Hepatic stellate cell (primary cell): ENCODE measurements at regions not wholly inside any gene's neighbourhood (a gene's known extent, or its start where the extent isn't known, plus 50 kb on each side); places are given as distances from the start of the nearest gene placed in this dataset.

Experiments used
- DNase-seq: peaks from one replicate; pipeline ENCODE4 v3.0.0; 2011; ENCODE audit warnings: low spot score

DNA sequence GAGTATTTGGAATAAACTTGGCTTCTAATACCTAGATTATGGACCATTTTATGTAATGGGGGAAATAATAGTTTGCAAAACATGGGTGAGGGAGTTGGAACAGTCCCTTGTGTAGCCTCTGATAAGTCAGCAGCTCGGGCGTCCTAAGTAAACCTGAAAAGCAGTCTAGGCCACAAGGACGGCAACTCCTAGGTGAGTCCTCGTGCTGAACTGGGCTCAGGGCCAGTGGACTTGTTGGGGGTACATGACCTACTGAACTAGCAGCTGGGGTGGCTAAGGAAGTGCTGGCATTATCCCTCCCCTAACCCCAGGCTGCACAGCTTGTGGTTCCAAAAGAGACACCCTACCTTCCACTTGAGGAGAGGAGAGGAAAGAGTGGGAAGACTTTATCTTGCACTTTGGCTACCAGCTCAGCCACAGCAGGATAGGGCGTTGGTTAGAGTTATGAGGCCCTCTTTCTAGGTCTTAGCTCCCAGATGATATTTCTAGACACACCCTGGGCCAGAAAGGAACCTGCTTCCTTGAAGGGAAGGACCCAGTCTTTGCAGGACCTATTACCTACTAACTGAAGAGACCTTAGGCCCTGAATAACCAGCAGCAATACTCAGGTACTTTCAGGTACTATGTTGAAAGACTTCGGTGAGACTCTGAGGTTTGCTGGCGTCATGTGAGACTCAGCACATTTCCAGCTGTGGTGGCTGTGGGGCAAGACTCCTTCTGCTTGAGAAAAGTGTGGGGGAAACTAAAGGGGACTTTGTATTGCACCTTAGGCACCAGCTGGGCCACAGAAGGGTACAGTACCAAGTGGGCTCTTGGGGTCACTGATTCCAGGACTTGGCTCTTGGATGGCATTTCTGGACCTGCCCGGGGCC is 71.0 kb downstream of the AQP4 start:
- DNase-seq: no peak

DNA sequence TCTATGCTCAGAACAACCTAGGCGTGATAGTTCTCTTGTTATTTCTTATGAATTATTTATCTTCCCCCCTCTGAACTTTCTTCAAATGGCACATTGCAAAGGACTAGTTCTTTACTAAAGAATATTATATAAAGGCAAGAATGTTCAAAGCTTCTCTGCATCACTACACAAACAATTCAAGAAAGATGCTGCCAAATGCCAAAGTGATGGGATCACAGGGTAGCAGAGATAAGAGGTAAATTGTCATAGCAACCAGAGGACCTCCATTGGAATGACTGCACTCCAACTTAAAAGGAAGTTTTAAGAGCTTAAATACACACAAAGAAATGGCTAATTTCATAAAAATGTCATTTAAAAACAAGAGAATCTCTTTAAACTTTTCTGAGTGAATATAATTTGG is 72.8 kb downstream of the AQP4 start:
- peak; percentile 30 for DNase-seq

DNA sequence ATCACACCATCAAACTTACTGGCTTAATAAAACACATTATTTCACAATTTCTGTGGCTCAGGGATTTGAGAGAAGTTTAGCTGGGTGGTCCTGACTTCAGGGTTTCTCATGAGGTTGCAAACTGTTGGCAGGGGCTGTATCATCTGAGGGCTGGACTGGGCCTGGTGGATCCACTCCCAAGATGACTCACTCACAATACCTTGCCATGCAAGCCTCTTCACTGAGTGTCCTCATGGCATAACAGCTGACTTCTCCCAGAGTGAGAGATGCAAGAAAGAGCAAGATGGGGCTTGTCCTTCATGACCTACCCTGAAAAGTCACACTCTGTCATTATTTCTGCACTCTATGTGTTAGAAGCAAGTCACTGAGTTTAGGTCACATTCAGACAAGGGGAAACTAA is 73.8 kb downstream of the AQP4 start:
- DNase-seq: no peak

DNA sequence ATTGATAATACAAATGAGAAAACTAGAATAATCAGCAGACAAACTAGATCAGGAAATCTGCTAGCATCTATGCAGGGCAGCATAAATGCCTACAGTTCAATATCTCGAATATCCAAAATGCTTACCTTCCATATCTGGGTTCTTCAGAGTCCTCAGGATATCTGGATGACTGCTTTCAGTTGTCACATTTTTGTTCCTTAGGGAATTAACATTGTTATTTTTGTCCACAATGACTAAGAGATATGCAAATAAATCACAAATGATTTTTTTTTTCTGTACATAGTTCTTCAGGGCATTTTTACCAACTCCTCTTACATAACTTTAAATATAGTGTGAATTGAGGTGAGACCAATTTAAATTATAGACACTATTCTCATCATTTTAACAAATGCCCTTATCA is 80.9 kb downstream of the AQP4 start:
- DNase-seq: no peak

DNA sequence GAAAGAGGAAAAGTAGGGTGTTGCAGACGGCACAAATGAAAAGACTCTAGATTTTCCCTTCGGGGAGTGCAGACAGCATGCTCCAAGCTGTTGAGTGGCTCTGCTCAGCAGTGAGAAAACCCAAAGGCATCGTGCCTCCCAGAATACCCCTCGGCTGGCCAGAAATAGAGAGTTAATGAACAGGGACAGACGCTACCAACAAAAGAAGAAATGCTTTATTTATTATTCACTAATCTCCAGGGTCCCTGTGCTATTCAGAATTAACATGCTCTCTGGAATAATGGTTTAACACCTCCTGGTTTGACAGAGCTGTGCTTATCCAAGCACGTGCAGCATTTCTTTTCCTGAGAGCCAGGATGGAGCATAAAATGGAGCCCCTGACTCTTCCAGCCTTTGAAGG is 82.3 kb downstream of the AQP4 start:
- DNase-seq: no peak

DNA sequence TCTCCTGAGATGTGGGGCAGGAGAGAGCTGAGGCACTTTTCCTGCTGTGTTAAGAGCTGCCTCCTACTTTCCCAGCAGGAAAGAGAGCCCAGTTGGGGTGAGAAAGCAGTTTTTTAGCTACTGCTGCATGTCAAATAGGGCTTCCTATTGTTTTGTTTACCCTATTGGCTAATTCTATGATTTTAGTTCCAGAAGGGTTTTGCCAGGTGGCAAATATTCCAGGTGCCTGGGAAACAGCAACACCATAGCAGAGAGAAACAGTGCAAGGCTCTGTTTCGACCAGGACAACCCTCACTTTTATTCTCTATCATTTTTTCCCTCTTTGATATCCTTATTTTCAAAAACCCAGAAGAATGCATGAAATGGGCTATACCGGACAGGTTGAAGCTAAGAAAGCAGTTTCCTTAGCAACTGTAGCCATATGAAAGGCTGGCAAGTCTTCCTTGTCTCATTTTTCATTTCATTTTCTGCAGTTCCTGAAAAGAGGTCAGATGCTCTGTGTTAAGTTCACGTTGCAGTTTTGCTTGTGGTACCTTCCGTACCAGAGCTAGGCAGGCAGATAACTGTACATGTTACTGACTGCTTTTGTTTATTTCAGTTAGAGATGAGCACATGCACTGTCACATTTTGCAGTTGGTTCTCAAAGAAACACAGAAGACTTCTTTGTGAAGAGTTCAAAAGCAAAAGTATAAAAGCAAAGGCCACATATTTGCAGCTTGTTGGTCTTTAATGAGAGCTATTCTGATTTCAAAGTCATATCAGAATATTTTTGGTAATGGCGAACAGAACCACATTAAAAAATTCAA is 84.8 kb downstream of the AQP4 start:
- no peak for DNase-seq

DNA sequence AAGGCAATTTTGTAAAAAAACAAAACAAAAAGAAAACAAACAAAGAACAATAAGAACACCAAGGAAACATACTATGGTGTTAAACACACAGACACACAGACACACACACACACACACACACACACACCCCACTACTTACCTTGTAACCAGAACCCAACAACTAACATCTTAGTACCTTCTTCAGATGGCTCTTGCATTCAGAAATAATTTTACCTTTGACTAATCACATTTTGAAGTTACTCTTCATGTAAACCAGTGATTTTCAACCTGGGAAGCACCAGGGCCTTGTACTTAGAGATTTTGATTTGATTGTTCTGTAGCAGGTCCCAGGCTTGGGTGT is 87.5 kb downstream of the AQP4 start:
- no peak for DNase-seq

DNA sequence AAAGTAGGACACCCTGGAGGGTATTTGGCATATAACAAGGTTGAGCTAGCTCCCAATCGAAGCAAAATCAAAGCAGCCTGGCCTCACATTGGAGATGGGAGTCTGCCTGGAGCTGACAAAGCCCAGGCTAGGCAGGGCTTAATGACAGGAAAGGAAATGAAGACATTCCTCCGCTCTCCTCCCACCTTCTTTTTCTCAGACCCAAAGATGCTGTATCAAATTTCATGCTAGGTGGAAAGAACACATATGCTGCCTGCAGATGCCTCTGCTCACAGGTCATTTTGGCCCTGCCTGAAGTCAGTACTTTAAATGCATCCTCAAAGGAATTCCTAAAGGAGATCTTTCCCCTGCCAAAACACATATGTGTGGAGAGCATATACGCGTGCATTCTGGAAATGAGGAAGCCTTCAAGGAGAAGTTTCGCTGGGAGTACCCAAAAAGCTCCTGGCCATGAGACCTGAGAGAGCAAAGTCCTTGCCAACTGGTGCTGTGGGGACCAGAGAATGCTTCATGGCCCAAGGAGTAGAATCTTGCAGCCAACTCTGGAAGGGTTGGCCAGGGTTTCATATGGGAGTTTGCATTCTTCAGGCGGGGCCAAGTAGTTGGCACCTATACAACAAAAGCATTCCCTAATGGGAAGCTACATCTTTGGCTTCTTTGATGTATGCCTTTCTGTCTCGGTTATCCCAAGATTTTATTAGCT is 88.0 kb downstream of the AQP4 start:
- no peak for DNase-seq

DNA sequence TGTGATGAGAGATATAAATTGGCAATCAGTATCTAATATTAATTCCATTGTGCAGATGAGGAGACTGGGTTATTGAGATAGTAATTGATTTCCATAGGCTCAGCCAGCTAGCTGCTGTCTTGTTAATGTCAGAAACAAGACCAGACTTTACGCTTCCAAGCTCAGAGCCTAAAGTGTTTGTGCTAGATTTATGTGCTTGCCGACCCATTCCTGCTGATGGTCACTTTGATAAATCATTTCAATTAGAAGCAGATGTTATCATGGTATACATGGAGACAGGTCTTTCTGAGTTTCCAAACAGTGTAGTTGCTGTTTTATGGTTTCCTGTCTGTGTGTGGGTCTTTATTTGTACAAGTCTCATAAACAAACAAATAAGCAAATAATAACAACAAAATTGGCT is 92.8 kb downstream of the AQP4 start:
- no peak for DNase-seq

DNA sequence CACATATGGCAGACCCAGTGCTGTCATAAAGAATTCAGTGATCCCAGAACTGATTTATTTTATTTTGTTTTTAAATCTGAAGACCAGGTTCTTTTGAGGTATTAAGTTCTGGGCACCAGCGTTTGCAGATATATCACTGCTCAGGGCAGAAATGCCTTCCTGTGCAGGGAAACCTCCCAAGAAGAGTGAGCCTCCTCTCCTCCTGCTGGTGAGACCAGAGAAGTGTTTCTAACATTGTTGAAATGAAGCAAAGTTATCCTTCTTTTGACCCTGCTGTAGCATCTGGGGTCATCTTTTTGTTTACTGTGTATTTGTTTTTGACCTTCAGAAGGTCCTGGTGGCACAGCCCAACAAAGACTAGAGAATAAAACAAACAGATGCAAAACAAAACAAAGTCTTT is 94.0 kb downstream of the AQP4 start:
- DNase-seq: no peak

DNA sequence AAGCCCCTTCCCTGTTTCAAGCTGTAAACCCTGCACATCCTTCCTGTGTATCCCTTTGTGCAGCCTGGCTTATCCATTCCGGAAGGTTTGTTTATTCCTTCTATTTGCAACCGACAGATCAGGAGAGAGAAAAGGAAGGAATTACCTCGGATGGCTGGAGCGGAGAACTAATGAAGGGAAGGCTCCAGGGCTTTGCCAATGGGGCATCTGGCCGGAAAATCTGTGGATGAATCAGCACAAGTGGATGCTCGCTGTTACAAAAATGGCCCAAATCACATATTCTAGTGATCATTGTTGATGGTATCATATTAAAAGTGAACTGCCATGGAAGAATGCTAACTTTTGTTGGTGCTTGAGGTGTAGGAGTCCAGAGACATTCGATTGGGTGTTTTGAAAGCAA is 97.1 kb downstream of the AQP4 start:
- no peak for DNase-seq

DNA sequence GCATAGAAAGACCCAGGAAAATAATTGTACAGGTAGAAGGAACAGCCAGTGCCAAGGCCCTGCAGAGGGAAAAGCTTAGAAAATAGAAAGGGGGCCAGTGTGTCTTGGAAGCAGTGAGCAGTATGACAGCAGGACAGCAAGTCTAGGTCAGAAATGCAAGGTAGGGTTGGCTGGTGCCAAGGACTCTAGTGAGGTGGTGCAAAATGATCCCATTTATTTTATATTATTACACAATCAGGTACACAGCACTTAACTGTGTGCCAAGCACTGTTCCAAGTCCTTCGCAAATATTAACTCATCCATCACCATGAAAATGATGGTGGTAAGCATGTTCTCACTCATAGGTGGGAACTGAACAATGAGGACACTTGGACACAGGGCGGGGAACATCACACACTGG is 100.0 kb downstream of the AQP4 start:
- DNase-seq: no peak

DNA sequence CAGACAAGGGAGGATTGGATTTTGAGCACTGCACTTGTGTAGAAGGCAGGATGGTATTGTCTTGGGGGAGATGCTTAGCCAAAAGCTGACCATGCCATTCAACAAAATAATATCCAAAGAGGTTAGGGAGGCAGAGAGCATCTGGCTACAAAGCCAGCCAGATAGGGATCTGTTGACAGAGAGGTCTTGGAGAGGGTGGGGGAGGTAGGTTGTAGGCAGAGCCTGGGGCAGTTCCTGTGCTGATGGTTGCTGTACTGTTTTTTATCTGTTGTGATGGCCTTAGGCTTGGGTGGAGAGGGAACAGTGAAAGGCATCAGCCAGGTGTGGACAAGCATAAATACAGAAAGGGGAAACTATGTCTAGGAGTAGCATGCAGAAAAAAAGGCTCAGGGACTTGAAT is 100.9 kb downstream of the AQP4 start:
- no peak for DNase-seq

DNA sequence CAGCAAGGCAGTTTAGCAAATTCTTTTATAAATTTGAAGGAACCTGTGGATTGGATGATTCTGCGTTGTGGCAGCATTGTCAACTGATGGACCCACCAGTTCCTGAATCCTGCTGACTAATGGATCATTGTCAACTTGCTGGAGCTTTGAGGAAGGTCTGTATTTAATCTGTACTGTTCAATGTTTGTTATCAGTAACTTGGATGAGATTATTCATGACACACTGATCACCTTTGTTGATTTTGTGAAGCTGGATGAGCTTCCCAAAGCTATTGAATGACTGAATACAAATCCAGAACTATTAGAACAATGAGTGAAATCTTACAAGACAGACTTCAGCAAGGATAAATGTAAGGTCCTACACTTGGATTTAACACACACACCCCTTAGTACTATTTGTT is 101.3 kb downstream of the AQP4 start:
- no peak for DNase-seq

DNA sequence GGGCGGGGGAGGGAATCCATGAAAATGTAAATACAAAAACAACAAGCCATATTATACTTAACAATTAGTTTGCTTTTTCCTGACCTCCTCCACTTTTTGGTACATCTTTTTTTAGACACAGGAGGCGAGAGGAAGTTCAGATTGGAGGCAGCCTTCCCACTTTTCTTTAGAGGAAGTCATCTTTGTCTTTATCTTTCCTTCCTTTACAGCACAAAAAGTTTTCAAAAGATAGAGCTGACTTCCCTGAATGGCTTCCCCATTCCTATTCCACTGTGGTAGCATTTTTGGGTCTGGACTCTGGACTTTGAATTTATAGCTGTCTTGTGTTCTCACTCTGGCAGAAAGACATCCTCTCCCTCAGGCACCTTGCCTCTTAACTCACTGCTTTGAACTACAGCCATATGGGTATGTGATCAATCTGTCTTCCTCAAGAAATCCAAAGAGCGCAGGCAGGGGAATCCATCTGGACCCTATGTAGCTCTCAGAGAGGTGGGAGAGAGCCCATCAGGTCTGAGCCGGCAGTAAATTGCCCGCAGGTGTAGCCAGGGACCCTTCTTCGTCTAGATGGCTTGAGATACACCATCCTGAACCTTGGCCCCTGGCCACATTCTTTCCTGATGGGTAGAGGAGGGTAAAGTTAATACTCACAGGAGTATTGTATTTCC is 101.9 kb downstream of the AQP4 start:
- DNase-seq: no peak

DNA sequence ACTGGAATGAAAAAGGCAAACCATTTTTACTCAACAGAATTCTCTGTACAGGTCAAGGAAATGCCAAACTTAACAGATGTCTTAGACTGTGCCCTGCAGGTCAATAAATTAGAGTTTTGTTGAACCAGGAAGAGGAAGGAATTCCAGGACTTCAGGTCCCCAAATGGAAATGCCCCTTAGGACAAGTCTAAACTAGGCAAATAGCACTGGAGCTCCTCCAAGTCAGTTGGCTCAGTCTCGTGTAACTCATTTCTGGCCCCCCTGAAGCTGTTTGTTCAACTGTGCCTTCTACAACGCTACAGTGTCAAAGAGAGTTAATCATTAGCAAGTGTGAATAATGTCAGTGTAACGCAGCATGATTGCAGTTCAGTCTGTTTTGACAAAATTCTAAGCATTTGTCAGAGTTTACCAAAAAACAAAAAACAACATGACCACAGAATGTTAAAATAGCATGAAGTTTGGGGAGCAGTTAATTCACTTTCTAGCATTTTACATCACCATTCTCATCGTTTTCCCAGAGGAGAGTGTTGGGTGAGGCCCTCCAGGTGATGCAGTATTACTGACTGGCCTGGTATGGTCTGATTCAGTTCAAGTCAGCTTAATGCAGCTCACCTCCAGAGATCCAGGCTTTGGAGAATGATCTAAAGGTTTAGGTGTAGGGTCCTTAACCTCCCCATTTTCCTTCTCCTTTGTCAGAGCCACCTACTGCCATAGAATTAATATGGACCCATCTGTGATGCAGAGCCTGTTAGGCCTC is 108.1 kb downstream of the AQP4 start:
- no peak for DNase-seq

DNA sequence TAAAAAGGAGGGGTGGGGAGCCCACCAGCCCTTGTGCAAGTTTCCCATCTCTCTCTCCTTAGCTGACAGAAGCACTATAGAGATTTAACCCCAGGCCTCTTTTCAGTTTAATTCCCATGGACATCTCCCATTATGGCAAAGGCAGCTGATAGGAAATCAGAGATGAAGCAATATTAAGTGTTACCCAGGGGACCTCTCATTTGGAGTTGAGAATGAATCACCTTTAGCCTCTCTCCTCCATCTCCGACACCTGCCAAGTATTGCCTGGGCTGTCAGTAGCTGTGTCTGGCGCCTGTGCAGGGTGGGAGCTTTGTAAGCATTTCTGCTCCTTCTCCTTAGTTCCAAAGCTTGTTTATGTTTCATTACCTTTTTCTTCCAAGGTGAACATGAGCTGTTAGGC is 109.0 kb downstream of the AQP4 start:
- no peak for DNase-seq

DNA sequence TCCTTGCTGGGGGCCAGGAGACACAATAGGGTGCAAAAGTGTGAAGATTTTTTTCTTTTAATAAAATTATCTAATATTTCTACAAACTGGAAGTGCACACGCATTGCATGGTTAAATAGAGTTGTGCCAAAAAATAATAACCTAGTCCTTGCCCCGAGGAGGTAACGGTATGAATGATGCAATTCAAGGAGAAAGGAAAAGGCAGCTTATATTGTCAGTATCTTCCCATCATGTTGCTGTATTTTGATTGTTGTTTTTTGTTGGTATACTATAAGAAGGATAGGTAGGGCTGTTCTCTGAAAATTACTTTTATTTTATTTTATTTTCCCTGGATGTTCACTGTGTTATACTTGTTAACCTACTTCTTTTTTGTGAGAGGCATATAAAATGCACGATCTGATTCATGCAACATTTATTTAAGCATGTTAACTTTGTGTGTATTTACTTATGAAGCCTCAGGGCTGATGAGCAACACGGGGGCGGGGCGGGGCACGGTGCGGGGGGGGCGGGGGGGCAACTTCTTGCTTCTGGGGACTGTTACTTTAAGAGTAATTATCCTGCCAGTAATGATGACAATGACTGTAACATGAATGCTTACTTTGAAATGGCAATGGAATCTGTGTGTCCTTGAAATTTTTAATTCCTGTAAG is 118.6 kb downstream of the AQP4 start:
- no peak for DNase-seq

DNA sequence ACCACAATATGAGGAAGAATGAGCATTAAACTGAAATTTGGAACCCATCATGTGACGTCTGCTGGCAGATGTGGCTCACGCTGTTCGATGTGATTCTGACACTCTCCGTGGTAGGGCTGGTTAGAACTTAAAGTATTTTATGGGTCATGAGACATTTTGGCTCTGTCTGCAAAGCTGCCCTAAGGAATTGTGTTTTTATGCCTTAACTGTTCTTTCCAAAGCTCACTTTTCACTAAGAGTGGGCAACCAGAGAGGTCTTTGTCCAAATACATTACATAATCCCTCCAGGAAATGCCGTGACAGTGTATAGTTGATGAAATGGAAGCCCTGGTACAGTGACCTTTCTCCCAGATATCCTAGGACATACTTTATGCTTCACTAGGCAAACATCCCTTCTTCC is 119.1 kb downstream of the AQP4 start:
- no peak for DNase-seq

DNA sequence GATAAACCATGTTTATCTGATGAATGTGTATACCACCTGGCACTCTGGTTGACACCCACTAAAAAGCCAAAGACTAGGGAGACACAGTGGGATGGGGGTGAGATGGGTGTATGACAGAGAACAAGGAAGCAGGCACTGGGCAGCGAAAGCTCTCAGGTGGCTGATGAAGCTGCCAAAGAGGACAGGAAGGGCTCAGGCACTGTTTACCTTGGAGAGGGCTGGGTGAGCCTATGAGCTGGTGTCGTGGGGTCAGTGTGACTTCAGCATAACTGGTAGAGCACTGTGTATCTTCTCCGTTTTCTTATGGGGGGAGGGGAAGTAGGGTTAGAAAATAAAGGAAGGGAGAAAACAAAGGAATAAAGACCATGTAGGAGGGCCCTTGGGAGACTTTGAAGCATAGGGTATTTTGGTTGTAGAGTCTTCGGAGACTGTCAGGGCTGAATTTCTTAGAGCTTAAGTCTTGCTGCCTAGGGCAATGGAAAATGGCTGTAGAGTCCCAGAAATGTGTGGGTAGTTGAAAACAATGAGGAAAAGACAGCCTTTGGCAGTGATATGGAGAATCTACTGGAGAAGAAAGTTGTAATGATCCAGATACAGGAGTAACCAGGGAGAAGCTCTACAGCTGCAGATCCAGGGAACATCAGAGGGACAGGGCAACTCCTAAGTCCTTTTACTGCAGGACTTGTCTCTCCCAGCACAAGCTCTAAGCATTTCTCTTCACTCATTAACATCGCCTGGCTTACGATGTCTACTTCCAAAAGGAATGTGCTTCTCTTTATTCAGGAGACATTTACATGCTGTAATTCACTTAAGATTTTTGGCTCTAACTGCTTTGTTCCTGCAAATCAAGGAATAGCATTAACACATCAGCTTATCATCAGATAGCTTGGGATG is 120.0 kb downstream of the AQP4 start:
- no peak for DNase-seq
